ENCODE measurements at regions not wholly inside any gene's neighbourhood (a gene's known extent, or its start where the extent isn't known, plus 50 kb on each side); places are given as distances from the start of the nearest gene placed in this dataset.

DNA sequence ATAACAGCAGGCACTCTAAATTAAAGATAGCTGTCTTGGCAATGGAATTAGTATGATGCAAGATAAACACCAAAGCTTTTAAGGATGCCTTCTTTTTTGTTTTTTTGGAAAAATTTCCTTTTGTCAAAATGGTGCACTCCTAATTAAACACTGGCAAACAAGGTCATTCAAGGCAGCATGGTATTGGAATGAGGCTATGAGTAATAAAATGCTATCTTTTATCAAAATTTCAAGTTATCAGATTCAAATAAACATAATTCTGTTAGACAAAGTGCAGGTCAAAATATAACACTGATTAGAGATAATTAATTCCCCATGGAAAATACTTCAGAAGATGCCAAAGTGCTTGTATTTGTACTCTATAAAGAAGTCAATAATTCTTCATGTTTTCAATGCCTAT lies 514.1 kb downstream of the TENT5A start:
- H3K4me3 ChIP-seq: no peak overlapping the region
- DNase-seq (no peak), ATAC-seq (no peak)
- H3K27ac ChIP-seq: no peak overlapping the region
- H3K4me1 ChIP-seq: no peaks in the 10 kb centered on the region
- no peak for TF ChIP-seq CTCF (IDR thresholded peaks at IDR 0.05)
- no peaks in the 10 kb centered on the region for H3K27me3 ChIP-seq (ENCODE audit: insufficient read depth in 3 of 3, low read length in 2 of 3)
- intact Hi-C loops (cut with DNase I): no loop called here
- no peaks in the 10 kb centered on the region for H3K9me3 ChIP-seq
- no peaks in the 10 kb centered on the region for H3K36me3 ChIP-seq (ENCODE audit: insufficient read depth in 1 of 2, low read depth in 1 of 2)

DNA sequence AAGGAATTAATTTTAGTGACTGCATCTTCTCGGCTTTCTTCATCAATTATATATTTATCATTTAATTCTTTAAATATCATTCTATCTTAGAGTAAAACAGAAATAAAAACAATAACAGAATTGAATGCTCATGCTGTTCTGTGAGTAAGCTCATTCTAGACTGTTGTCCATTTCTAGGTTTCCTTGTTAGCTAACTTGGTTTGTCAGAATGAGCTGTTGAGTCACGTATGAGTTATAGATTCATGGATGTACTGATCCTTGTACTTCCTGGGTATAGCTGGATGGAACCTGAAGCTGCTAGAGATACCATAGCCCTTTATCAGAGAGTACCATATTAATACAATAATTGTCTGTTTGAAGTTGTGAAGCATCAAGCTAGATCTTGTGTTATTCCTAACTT lies 515.3 kb downstream of the TENT5A start:
- H3K4me1 ChIP-seq: no peaks in the 10 kb centered on the region
- no peak for ATAC-seq
- WGBS, 3 donors: 90 to 93% (median 93%) methylated on average over 2 of the region's 2 CpGs
- H3K9me3 ChIP-seq: no peaks in the 10 kb centered on the region
- no peak for DNase-seq
- TF ChIP-seq CTCF (IDR thresholded peaks at IDR 0.05): no peak
- no peaks in the 10 kb centered on the region for H3K27me3 ChIP-seq (ENCODE audit: insufficient read depth in 3 of 3, low read length in 2 of 3)
- no peak overlapping the region for H3K4me3 ChIP-seq
- H3K36me3 ChIP-seq (ENCODE audit: insufficient read depth in 1 of 2, low read depth in 1 of 2): no peaks in the 10 kb centered on the region
- no peak overlapping the region for H3K27ac ChIP-seq
- intact Hi-C loops (cut with DNase I): no loop called here

DNA sequence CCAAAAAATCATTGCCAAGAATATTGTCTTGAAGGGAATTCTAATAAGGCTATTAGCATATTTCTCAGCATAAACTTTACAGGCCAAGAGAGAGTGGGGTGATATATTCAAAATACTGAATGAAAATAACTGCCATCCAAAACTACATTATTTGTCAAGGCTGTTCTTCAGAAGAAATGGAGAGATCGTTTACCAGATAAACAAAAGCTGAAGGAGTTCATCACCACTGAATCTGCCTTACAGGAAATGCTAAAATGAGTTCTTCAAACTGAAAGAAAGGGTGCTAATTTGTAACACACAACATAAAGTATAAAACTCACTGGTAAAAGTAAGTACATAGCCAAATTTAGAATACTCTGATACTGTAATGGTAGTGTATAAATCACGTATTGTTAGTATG lies 517.0 kb downstream of the TENT5A start:
- H3K4me1 ChIP-seq: no peaks in the 10 kb centered on the region
- H3K9me3 ChIP-seq: no peaks in the 10 kb centered on the region
- H3K27ac ChIP-seq: no peak overlapping the region
- ATAC-seq (no peak), DNase-seq (no peak)
- 62 to 68% (median 65%) methylated on average over 2 of the region's 2 CpGs for WGBS, 3 donors
- no peak overlapping the region for H3K4me3 ChIP-seq
- TF ChIP-seq CTCF (IDR thresholded peaks at IDR 0.05): no peak
- intact Hi-C loops (cut with DNase I): no loop called here
- no peaks in the 10 kb centered on the region for H3K27me3 ChIP-seq (ENCODE audit: insufficient read depth in 3 of 3, low read length in 2 of 3)
- no peaks in the 10 kb centered on the region for H3K36me3 ChIP-seq (ENCODE audit: insufficient read depth in 1 of 2, low read depth in 1 of 2)

- ATAC-seq (no peak), DNase-seq (no peak)
- no peak for TF ChIP-seq CTCF (IDR thresholded peaks at IDR 0.05)
- Histone ChIP-seq H3K4me1 (no peaks in the 10 kb centered on the region), H3K27me3 (ENCODE audit: insufficient read depth in 3 of 3, low read length in 2 of 3) (no peaks in the 10 kb centered on the region), H3K27ac (no peak overlapping the region), H3K36me3 (ENCODE audit: insufficient read depth in 1 of 2, low read depth in 1 of 2) (no peaks in the 10 kb centered on the region), H3K4me3 (no peak overlapping the region), H3K9me3 (no peaks in the 10 kb centered on the region)
- intact Hi-C loops (cut with DNase I): no loop called here
- 71 to 93% (median 88%) methylated on average over 1 of the region's 1 CpG for WGBS, 3 donors
Measured at GRCh38 chr6:81233990-81234389, 518.5 kb downstream of the TENT5A start.

- no peak overlapping the region for H3K4me3 ChIP-seq
- no peak overlapping the region for H3K27ac ChIP-seq
- WGBS, 3 donors: 35 to 50% (median 40%) methylated on average over 2 of the region's 2 CpGs
Measured at GRCh38 chr6:81228912-81229555, 523.4 kb downstream of the TENT5A start.

More at GRCh38 chr6:81228912-81229555, 523.4 kb downstream of the TENT5A start:
- Histone ChIP-seq H3K36me3 (ENCODE audit: insufficient read depth in 1 of 2, low read depth in 1 of 2) (no peaks in the 10 kb centered on the region), H3K4me1 (no peaks in the 10 kb centered on the region), H3K27me3 (ENCODE audit: insufficient read depth in 3 of 3, low read length in 2 of 3) (no peaks in the 10 kb centered on the region), H3K9me3 (no peaks in the 10 kb centered on the region)
- no peak for ATAC-seq
- DNase-seq: no peak
- intact Hi-C loops (cut with DNase I): no loop called here
- TF ChIP-seq CTCF (IDR thresholded peaks at IDR 0.05): no peak

Data from psoas muscle (tissue), 7 donors.